ENCODE measurements at regions not wholly inside any gene's neighbourhood (a gene's known extent, or its start where the extent isn't known, plus 50 kb on each side); places are given as distances from the start of the nearest gene placed in this dataset.

DNA sequence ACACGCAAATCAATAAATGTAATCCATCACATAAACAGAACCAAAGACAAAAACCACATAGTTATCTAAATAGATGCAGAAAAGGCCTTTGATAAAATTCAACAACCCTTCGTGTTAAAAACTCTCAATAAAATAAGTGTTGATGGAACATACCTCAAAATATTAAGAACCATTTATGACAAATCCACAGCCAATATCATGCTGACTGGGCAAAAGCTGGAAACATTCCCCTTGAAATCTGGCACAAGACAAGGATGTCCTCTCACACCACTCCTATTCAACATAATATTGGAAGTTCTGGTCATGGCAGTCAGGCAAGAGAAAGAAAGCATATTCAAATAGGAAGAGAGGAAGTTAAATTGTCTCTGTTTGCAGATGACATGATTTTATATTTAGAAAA is 1946.3 kb upstream of the CDH9 start:
- no peak for TF ChIP-seq POLR2A (IDR thresholded peaks at IDR 0.05)
- TF ChIP-seq, protein P1, sequence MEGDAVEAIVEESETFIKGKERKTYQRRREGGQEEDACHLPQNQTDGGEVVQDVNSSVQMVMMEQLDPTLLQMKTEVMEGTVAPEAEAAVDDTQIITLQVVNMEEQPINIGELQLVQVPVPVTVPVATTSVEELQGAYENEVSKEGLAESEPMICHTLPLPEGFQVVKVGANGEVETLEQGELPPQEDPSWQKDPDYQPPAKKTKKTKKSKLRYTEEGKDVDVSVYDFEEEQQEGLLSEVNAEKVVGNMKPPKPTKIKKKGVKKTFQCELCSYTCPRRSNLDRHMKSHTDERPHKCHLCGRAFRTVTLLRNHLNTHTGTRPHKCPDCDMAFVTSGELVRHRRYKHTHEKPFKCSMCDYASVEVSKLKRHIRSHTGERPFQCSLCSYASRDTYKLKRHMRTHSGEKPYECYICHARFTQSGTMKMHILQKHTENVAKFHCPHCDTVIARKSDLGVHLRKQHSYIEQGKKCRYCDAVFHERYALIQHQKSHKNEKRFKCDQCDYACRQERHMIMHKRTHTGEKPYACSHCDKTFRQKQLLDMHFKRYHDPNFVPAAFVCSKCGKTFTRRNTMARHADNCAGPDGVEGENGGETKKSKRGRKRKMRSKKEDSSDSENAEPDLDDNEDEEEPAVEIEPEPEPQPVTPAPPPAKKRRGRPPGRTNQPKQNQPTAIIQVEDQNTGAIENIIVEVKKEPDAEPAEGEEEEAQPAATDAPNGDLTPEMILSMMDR (IDR thresholded peaks at IDR 0.05): no peak

Measured in body of pancreas (tissue), 4 donors.